Middle frontal gyrus (tissue), 1 donor: ENCODE measurements at regions not wholly inside any gene's neighbourhood (a gene's known extent, or its start where the extent isn't known, plus 50 kb on each side); places are given as distances from the start of the nearest gene placed in this dataset.
"Not testable (repeated sequence)": the region's sequence is repeated elsewhere in the genome, so short reads cannot be mapped to it uniquely, and the experiment has no call there.

Experiments used
- DNase-seq: peaks from one replicate; pipeline ENCODE4 v3.0.0-alpha.2; 2015; ENCODE audit warnings: low spot score; ENCODE audit errors: extremely low spot score

DNA sequence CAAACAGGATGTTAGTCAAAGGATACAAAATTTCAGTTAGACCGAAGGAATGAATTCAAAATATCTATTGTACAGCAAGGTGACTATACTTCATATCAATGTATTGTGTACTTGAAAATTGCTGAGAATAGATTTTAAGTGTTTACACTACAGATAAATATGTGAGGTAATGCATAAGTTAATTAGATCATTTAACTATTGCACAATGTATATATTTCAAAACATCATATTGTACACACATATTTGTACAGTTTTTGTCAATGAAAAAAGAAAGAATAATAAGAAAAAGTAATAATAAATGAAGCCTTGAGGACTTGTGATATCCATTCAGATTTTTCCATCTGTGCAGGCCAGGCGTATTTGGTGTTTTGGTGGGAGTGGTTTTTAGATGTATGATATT lies 367.4 kb upstream of the SNX7 start:
- no peak for DNase-seq

DNA sequence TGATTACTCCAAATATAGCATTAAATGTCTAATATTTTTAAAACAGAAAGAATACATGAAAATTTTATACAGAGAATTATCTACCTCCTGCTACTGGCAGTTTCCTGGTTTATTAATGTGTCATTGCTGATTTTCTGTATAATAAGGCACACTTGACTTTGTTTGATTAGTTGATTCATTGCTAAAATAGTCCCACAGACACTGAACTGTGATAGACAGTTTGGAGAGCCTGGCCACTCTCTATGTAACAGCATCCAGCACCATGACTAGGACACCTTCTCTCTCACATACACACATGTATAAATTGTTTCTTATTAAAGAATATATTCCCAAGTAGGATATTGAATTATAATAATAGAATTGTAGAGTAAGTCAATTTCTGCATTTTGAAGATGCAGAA lies 368.5 kb upstream of the SNX7 start:
- DNase-seq, result no peak

DNA sequence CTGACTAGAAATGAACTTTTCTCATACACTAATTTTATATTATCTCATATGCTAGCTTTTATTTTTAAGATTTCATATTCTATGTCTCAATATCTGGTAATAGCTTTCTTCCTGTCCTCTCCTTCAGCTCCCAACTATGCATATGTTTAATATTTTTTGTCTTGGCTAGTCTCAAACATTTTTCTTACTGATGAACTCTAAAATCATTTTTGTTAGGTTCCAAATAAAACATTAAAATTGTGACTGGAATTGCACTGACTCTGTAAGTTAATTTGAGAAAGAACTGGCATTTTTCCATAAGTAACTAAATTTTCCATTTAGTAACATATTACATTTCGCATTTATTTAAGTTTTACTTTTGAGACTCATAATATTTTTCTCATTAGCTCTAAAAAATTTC lies 368.5 kb upstream of the DPYD start:
- no peak for DNase-seq

DNA sequence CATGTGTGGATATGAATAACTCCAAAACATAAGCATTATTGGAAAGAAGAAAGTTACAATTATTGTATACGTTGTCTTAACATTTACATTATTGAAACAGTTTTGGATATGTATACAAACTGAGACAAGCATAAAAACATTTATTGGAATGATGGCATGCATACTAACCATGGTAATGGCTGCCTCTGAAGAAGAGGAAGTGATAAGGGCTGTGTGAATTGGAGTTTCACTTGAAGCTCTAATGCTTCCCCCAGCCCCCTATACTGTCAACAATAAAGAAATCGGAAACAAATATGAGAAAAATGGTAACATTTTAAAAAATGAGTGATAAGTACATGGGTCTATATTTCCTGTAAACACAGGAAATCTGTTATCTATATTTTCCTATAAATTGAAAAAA lies 367.7 kb upstream of the DPYD start:
- no peak for DNase-seq

DNA sequence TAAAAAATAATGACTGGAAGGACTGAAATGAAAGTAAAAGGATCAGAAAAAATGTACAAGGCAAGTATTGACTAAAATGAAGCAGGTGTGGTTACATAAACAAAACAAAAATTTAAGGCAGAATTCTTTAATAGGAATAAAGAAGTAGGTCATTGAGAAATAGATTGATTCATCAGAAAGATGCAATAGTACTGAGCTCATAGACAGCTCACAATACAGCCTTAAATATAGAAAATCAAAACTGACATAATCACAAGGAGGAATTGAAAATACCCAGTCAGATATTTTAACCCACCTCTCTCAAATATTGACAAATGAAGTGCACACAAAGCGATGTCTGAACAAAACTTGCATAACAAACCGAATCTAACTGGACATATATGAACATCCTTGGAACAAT lies 366.8 kb upstream of the DPYD start:
- DNase-seq, result no peak

DNA sequence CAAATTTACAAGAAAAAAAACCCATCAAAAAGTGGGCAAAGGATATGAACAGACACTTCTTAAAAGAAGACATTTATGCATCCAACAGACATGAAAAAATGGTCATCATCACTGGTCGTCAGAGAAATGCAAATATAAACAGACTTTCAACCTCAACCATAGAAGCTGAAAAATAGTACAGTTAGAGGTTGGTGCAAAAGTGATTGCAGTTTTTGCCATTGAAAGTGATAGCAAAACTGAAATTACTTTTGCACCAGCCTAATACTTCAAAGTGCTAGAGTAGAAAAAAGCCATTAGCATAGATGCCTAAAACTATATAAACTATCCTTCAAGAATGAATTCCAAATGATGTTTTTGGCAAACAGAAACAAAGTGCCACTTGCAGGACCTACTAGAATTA lies 365.8 kb upstream of the DPYD start:
- no peak for DNase-seq

DNA sequence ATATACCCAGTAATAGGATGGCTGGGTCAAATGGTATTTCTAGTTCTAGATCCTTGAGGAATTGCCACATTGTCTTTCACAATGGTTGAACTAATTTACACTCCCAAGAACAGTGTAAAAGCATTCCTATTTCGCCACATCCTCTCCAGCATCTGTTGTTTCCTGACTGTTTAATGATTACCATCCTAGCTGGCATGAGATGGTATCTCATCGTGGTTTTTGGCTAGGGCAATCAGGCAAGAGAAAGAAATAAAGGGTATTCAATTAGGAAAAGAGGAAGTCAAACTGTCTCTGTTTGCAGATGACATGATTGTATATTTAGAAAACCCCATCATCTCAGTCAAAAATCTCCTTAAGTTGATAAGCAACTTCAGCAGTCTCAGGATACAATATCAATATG lies 364.5 kb upstream of the DPYD start:
- DNase-seq, result not testable (repeated sequence)

DNA sequence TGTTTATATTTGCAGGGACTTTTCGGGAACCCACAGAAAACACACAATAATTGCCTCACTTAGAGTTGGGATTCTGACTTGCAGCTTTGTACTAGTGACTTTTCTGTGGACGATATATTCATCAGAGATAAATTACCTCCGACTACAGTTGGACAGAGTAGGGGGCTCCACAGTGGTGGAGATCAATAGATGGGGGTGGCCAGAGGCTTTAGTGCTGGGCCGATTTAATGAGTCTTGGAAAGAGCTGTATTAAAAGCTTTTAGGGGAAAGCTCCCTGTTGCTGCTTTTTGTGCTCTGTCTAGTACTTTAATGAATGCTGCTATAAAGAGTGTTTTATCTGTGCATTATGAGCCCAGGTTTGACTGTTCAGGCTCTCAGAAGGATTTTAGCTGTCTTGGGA lies 359.2 kb upstream of the DPYD start:
- no peak for DNase-seq

DNA sequence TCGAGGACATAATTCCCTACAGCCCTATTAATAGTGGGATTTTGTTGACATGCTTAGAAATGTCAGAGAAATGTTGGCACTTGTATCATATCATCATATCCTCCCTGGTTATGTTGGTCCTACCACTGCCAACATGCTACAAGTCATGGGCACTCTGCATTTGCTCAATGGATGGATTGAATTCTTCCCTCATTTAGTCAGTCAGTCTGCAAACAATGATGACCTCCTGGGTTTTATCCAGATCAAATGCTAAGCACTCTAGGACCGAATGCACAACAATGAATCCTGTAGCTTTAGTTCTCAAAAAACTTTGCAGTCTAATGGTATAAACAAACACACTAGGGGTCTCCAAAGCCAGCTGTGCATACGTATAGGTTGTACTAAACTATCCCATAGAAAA lies 357.2 kb upstream of the DPYD start:
- DNase-seq, result no peak

DNA sequence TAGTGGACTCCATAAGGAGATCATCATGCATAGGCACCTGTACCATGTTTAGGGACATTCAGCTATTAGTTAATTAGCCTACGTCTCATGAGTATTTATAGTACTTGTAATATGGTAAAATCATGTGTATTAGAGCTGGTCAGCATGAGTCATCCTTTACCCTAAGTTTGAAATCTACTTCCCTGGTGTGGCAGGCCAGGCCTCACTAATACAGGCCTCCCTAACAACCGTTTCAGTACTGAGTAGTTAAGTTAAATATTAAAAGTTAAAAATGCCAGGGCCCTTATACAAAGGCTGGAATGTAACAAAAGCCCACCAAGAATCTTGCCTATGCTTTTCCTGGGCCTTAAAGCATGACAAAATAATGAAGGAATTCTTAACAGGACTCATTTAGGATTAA lies 356.3 kb upstream of the DPYD start:
- no peak for DNase-seq

DNA sequence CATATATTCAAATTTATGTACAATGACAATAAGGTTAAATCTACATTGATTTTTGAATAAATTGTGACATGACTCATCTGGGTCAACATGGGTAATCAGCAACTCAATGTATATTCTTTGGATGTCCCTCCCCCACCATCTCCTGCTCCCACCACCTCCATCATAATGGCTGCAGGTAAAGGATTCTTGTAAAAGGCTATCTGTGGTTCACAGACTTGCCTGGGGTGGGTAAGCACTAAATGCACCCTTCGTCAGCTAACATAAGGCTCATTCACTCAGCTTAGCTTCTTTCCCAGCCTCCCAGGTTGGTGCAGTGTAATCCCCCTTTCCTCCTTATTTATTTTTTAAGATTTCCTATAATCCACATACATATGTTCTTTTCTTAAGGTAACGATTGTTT lies 355.7 kb upstream of the DPYD start:
- no peak for DNase-seq

DNA sequence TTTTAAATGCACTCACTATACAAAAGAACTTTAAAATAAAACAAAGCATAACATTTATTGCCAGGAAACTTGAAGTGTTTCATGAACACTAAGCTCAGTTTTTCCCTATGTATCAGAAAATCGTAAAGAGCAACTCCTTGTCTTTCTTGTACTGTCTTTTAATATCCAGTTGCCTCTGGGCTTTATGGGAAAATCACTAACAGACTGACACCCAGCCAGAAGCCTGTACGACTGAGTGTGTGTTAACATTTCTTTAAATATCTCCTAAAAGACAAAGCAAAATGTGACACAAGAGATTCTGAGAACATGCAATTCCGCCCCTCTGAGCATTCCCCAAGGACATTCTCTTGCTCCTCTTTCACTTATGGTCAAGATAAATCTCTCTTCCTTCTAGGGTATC lies 347.5 kb upstream of the DPYD start:
- no peak for DNase-seq

DNA sequence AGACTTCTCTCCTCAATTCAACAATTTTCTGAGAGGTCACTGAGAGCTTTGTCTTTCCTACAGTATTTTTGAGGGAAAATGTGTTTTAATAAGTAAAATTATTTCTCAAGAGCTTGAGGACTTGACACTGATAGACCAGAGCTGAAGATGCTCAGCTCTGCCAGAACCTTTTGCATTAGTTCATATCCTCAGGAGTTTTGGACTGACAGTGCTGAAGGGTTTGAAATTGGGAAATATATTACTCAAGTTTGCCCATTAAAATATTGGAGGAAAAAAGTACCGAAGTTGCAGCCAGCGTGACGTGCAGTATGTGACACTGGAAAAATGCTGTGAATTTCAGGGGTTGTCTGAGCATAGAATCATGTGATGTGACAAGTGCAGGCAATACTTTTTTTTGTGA lies 346.6 kb upstream of the DPYD start:
- DNase-seq, result no peak

DNA sequence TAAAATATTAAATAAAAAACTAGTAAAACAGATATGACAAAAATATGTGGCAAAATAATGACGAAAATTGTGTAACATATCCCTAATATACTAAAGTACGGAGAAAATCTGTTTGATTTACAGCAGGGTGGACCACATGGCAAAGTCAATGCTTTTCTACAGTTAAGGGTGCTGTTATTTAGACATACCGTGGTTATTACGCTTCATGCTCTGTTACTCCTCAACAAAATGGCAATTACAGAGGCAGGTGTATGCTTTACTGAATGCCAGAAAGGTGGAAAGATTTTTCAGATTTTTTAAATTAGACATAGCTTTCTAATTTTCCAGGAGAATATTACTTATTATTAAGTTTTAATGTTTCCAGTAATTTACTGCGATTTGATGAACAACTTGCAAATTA lies 343.9 kb upstream of the DPYD start:
- no peak for DNase-seq

DNA sequence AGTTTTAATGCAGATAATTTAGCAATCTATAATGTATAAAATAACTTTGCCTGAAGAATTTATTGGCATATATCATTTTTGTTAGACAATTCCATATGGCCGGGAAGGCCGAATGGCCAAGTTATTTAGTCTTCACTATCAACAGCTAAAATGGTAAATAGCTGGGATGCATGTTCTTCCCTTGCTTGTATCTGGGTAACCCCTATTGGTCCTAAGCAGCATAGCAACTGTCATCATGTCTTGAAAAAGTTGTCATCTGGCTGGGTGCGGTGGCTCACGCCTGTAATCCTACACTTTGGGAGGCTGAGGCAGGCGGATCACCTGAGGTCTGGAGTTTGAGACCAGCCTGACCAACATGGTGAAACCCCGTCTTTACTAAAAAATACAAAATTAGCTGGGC lies 340.0 kb upstream of the DPYD start:
- DNase-seq, result no peak

DNA sequence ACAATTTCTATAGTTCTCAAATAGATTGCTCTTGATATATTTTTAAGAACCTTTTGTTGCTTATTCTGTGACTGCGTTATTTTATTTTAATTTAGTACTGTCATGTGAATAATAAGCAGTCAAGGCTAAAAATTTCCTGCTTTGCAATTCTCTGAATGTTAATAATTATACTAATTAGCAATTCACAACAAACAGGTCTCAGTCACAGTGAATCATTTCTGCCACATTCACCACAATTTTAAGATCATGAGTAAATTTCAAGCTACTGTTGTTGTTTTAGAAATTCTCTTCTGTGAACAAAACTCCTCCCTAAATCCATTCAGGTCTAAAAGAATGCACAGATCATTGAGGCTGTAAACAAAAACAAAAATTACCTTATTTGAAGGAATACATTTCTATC lies 339.6 kb upstream of the DPYD start:
- no peak for DNase-seq

DNA sequence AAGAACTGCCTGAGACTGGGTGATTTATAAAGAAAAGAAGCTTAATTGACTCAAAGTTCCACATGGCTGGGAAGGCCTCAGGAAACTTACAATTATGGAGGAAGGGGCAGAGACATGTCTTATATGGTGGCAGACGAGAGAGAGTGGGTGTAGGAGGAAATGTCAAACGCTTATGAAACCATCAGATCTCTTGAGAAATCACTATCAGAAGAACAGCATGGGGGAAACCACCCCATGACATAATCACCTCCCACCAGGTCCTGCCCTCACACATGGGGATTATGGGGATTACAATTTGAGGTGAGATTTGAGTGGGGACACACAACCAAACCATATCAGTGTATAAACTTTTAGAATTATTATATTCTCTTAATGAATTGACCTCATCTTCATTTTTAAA lies 335.9 kb upstream of the DPYD start:
- no peak for DNase-seq

DNA sequence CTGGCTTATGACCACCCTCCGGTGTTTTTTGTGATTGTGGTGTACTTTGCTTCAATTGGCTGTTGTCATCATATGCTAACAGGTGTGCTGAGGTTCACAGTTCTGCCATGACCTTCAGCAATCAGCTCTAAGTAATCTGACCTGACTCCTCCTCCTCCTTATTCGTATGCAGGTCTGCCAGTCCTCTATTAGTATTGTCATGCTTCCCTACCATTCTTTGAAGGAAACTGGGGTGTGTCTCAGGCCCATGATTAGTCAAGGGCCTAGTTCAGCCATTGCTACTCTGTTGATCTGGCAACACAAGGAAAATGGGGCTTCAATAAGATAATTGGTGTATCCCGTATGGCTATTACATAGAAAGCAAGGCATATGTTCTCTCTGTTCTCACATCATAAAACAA lies 332.3 kb upstream of the DPYD start:
- DNase-seq, result no peak

DNA sequence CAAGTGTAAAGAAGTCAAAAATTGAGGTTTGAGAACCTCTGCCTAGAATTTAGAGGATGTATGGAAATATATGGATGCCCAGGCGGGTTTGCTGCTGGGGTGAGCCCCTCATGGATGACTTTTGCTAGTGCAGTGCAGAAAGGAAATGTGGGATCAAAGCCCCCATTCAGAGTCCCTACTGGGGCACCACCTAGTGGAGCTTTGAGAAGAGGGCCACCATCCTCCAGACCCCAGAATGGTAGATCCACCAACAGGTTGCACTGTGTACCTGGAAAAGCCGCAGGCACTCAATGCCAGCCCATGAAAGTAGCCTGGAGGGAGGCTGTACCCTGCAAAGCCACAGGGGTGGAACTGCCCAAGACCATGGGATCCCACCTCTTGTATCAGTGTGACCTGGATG lies 330.7 kb upstream of the DPYD start:
- DNase-seq, result no peak

DNA sequence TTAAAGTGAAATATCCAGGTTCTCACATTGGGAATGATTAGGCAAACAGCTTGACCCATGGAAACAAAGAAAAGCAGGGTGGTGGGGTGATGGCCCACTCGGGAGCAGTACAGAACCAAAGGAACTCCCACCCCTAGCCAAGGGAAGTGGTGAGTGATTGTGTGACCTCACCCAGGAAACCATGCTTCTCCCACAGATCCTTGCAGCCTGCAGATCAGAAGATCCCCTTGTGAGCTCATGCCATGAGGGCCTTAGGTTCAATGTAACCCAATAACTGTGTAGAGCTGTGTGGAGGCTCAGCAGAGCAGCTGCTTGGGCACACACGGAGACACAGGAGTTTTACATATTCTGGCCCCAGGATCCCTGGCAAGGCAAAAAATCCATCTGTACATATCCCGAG lies 311.8 kb upstream of the DPYD start:
- no peak for DNase-seq

DNA sequence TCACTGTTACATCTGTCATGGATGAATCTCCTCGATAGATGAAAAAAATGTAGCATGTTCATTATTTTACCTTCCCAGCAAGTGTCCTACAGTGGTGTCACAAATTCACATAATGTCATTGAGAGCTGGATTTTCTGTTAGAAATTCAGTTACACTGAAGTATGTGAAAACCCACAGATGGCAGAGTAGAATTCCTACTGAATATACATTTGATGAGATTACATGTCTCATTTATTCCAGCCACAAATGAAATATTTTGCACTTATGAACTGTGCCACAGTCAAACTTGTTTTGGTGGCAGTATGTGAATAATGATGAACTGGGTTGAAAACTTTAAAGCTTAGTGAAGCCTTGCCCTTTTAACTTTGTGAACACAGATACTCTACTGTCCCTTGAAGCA lies 301.9 kb upstream of the DPYD start:
- DNase-seq, result no peak

DNA sequence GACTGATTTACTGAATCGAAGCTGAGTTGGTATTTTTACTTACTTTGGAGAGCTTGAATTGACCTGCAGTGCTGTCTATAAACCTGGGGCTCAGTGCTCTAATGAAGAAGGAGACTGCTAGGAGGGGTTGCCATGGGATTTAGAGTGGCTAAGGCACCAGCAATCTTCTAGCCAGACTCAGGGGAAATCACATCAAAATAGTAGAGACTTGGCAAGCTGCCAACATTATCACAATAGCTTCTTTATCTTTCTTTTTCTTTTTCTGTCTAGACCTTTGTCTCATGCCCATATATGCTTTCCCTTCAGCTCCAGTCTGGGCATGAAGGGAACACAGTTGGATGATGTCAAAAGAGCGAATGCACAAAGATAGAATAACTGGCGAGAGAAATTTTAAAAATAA lies 301.1 kb upstream of the DPYD start:
- no peak for DNase-seq

DNA sequence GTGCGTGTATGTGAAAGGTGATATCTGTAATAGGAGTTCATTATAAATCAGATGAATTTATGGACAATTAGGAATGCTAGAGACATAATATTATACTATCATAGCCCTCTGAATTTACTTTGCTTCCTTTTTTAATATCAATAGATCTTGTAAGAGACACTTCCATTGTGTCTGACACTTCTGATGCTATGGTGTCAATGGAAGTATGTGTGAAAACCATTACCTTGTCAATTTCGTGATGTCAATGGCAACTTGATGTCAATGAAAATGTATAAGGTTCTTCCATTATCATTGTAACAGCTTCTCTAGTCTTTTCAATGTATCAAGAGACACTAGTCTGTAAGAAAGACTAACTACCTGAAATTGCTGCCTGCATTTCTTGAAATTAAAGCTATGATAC lies 296.8 kb upstream of the DPYD start:
- no peak for DNase-seq

DNA sequence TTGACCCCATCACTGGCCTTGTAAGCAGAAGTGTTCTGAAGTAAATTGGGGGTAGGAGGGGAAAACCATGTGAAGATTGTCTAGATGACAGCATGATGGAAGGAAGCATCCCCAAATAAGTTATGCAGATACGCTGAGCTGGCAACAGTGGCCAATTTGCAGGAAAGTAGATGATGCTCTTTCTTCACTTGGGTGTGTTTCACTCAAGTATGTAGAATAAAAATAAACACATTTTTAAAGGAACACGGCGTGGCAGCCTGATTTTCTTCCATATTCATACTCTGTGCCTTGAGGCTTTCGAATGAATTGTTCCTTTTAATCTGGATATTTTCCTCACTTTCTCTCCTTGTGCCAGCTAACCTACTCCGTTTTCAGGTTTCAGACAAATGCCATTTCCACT lies 295.5 kb upstream of the DPYD start:
- DNase-seq, result no peak
